K562 (cell line): ENCODE measurements at regions not wholly inside any gene's neighbourhood (a gene's known extent, or its start where the extent isn't known, plus 50 kb on each side); places are given as distances from the start of the nearest gene placed in this dataset.
"Not testable (repeated sequence)": the region's sequence is repeated elsewhere in the genome, so short reads cannot be mapped to it uniquely, and the experiment has no call there.

ENCODE experiments used
- ATAC-seq: fragments of 200-7000 bp; cut with Tn5 transposase; 3 replicates; pipeline ENCODE4 v1.9.1; 2020; ENCODE audit warnings: moderate library complexity
- BruUV-seq: library from RNA; stranded (reverse); fragments of 400-500 nt; replicated peaks from 2 replicates; lab custom pipeline; 2021; lab: Mats Ljungman, UMichigan
- CTCF ChIA-PET: fragments of 300-600 bp; formaldehyde crosslinking; extraction: SDS; loops from one replicate; lab custom pipeline; 2021; ENCODE audit warnings: low intra/inter-chr PET ratio; lab: Yijun Ruan, JAX
- POLR2A ChIA-PET: fragments of 300-600, 350-650 bp; sonication (Branson Sonifier 250); formaldehyde crosslinking; extraction: SDS; loops from one replicate; lab custom pipeline; 2021; ENCODE audit warnings: antibody characterized with exemption, inconsistent platforms; lab: Yijun Ruan, JAX
- DNase-seq, 4 experiments: peaks; one replicate each; pipeline versions ENCODE4 v3.0.0 to v3.0.0-alpha.2; 2011 to 2018; ENCODE audit warnings: low spot score in 3 of 4, mixed read lengths in 3 of 4; ENCODE audit errors: extremely low read depth in 1 of 4
- FAIRE-seq: peaks from 2 replicates; lab custom pipeline; 2011; peaks lifted over from hg19 to GRCh38; lab: Jason Lieb, UNC
- H2AFZ ChIP-seq: 2 replicates; pipeline ENCODE4 v1.6.0; 2011; ENCODE audit warnings: low read depth, low read length, control low read depth, inconsistent platforms
- H3K27ac ChIP-seq: fragments of 200-600 bp; 3 replicates; pipeline ENCODE4 v1.8.0; 2011; ENCODE audit warnings: low read depth, mild to moderate bottlenecking, control low read depth, inconsistent platforms, low read length, moderate library complexity, mixed read lengths; ENCODE audit errors: extremely low read depth
- H3K27me3 ChIP-seq, 2 experiments: fragments of 300-600 bp in 1 of 2; 2 replicates in 1 of 2; 3 replicates in 1 of 2; pipeline versions ENCODE4 v1.6.0 to v1.8.0; 2011; ENCODE audit warnings: inconsistent platforms in 2 of 2, low read length in 2 of 2, mild to moderate bottlenecking in 1 of 2, mixed read lengths in 1 of 2, moderate library complexity in 1 of 2; ENCODE audit not compliant: control insufficient read depth in 2 of 2, insufficient read depth in 2 of 2
- H3K36me3 ChIP-seq: fragments of 300-600 bp; 3 replicates; pipeline ENCODE4 v1.8.0; 2011; ENCODE audit warnings: mild to moderate bottlenecking, low read length, inconsistent platforms; ENCODE audit not compliant: control insufficient read depth, insufficient read depth
- H3K4me1 ChIP-seq, 2 experiments: fragments of 200-600 bp in 1 of 2; replicated peaks in 1 of 2; 2 replicates in 1 of 2; 3 replicates in 1 of 2; pipeline versions ENCODE4 v1.5.1 to v1.8.0; 2011; ENCODE audit warnings: inconsistent platforms in 2 of 2, low read length in 2 of 2, mild to moderate bottlenecking in 1 of 2, mixed read lengths in 1 of 2, moderate library complexity in 1 of 2; ENCODE audit not compliant: control insufficient read depth in 2 of 2, insufficient read depth in 2 of 2
- H3K4me2 ChIP-seq: 2 replicates; pipeline ENCODE4 v1.6.1; 2011; ENCODE audit warnings: low read length, control low read depth, inconsistent platforms, mixed read lengths; ENCODE audit not compliant: insufficient read depth
- H3K4me3 ChIP-seq: fragments of 200-600 bp; sonication (generic), shearing (Covaris generic); 2 replicates; pipeline ENCODE4 v1.5.1; 2016; ENCODE audit warnings: control low read depth, inconsistent platforms
- H3K79me2 ChIP-seq: fragments of 200-600 bp; 3 replicates; pipeline ENCODE4 v1.8.0; 2011; ENCODE audit warnings: low read length, inconsistent platforms; ENCODE audit not compliant: control insufficient read depth, insufficient read depth
- H3K9ac ChIP-seq, 2 experiments: 2 replicates each; pipeline versions ENCODE4 v1.6.0 to v1.6.1; 2011; ENCODE audit warnings: low read depth in 2 of 2, low read length in 2 of 2, control low read depth in 1 of 2, inconsistent platforms in 1 of 2, mild to moderate bottlenecking in 1 of 2, mixed read lengths in 1 of 2; ENCODE audit not compliant: insufficient read depth in 1 of 2
- H3K9me1 ChIP-seq: one replicate; pipeline ENCODE4 v1.6.0; 2011; ENCODE audit warnings: inconsistent platforms, mild to moderate bottlenecking, low read length, moderate library complexity; ENCODE audit not compliant: control insufficient read depth, insufficient read depth
- H3K9me3 ChIP-seq: replicated peaks from 2 replicates; pipeline ENCODE4 v1.5.1; 2011; ENCODE audit warnings: low read depth, low read length, inconsistent platforms; ENCODE audit not compliant: control insufficient read depth, insufficient read depth
- H4K20me1 ChIP-seq: replicated peaks from 2 replicates; pipeline ENCODE4 v1.6.1; 2011; ENCODE audit warnings: low read length, inconsistent platforms, mixed read lengths; ENCODE audit not compliant: control insufficient read depth, insufficient read depth
- DACH1 ChIP-seq: fragments of 450-650 bp; IDR thresholded peaks from 2 replicates; pipeline ENCODE4 v1.6.1; 2018; ENCODE audit not compliant: partially characterized antibody
- E2F4 ChIP-seq: sonication (generic); formaldehyde crosslinking; IDR thresholded peaks from 2 replicates; pipeline ENCODE4 v1.8.0; 2022; ENCODE audit warnings: mild to moderate bottlenecking, low read depth, missing genetic modification reagents
- ETV5 ChIP-seq: sonication (generic); formaldehyde crosslinking; IDR thresholded peaks from 2 replicates; pipeline ENCODE4 v1.4.0; 2020; ENCODE audit warnings: low read depth, mild to moderate bottlenecking, missing genetic modification reagents
- GATAD2B ChIP-seq: fragments of 450-650 bp; IDR thresholded peaks from 2 replicates; pipeline ENCODE4 v1.6.1; 2017; ENCODE audit warnings: mild to moderate bottlenecking, borderline replicate concordance
- HDAC3 ChIP-seq: fragments of 450-650 bp; IDR thresholded peaks from 2 replicates; pipeline ENCODE4 v1.6.1; 2018; ENCODE audit warnings: borderline replicate concordance, mild to moderate bottlenecking, moderate library complexity; ENCODE audit not compliant: partially characterized antibody
- HOMEZ ChIP-seq: fragments of 250-450 bp; sonication (Bioruptor Pico); IDR thresholded peaks from 2 replicates; pipeline ENCODE4 v1.4.0; 2020; ENCODE audit warnings: mild to moderate bottlenecking, moderate library complexity
- MAX ChIP-seq: sonication (generic); formaldehyde crosslinking; IDR thresholded peaks from 2 replicates; pipeline ENCODE4 v1.9.0; 2022; ENCODE audit warnings: mild to moderate bottlenecking, missing genetic modification reagents
- MTA1 ChIP-seq: fragments of 450-650 bp; IDR thresholded peaks from 2 replicates; pipeline ENCODE4 v1.6.1; 2017; ENCODE audit warnings: borderline replicate concordance
- ZBTB2 ChIP-seq: fragments of 450-650 bp; IDR thresholded peaks from 2 replicates; pipeline ENCODE4 v1.6.1; 2016; ENCODE audit warnings: antibody characterized with exemption
- ZFP91 ChIP-seq: sonication (generic); formaldehyde crosslinking; IDR thresholded peaks from 2 replicates; pipeline ENCODE4 v1.8.0; 2022; ENCODE audit warnings: mild to moderate bottlenecking, missing genetic modification reagents
- WGBS: fragments of 100-300 bp; shearing (Covaris generic); methylation state at CpG from one replicate; pipeline ENCODE4 v1.1.6; 2016; ENCODE audit warnings: low coverage, mixed read lengths; ENCODE audit not compliant: insufficient coverage; ENCODE audit errors: missing lambda C conversion rate; 5-methylcytosine and 5-hydroxymethylcytosine counted together
- in situ Hi-C: fragments of 300-500 bp; cut with MboI; formaldehyde crosslinking; loops from 4 replicates; pipeline ENCODE4 v1.15.0; 2018; ENCODE audit warnings: inconsistent platforms, mixed read lengths
- intact Hi-C: fragments of 100-400 bp; cut with micrococcal nuclease; formaldehyde crosslinking; loops from 2 replicates; pipeline ENCODE4 v1.14.2; 2022

GRCh38 chr14:97068293-97068692 is 271.1 kb downstream of the VRK1 start:
- H3K9me1 ChIP-seq, H3K4me3 ChIP-seq, ATAC-seq, H3K79me2 ChIP-seq, in situ Hi-C loops, H3K9ac ChIP-seq, H2AFZ ChIP-seq, DNase-seq, POLR2A ChIA-PET, H3K27ac ChIP-seq, CTCF ChIA-PET, H4K20me1 ChIP-seq, FAIRE-seq, intact Hi-C loops, H3K4me1 ChIP-seq, H3K9me3 ChIP-seq, BruUV-seq, H3K36me3 ChIP-seq, H3K4me2 ChIP-seq: not testable (repeated sequence)
- 60% methylated on average over 1 of the region's 1 CpG for WGBS
- TF ChIP-seq GATAD2B (peak; percentile 81; the same call in 1 of the 2 replicates), ZBTB2 (peak; percentile 88), DACH1 (peak; percentile 99), MTA1 (0 out of 2 replicates have a peak, but pooled peaks have one; percentile 31)
- peaks cover under 1 to 21% of the 10 kb centered on the region in 2 experiments; a peak in 2 of 5 replicates for H3K27me3 ChIP-seq

GRCh38 chr14:97070259-97070658 is 273.1 kb downstream of the VRK1 start:
- no peaks in the 10 kb centered on the region for H4K20me1 ChIP-seq
- no peaks in the 10 kb centered on the region for H3K9me1 ChIP-seq
- H3K4me1 ChIP-seq, result peaks cover 0 to 9% of the 10 kb centered on the region in 2 experiments; a peak in 2 of 5 replicates
- WGBS, result 3% methylated on average over 6 of the region's 6 CpGs
- no peak for ATAC-seq
- no peaks in the 10 kb centered on the region for H3K79me2 ChIP-seq
- no peak for FAIRE-seq
- in situ Hi-C loops (no loop called here), intact Hi-C loops (no loop called here)
- H3K27ac ChIP-seq, result no peak overlapping the region
- H3K27me3 ChIP-seq, result peaks cover 0 to 10% of the 10 kb centered on the region in 2 experiments; a peak in 2 of 5 replicates
- no peak for DNase-seq
- no peak overlapping the region for H3K4me3 ChIP-seq
- ChIA-PET POLR2A (no interaction called here), CTCF (no interaction called here)
- no peak overlapping the region for H2AFZ ChIP-seq
- no peaks in the 10 kb centered on the region for H3K9me3 ChIP-seq
- H3K4me2 ChIP-seq, result no peak overlapping the region
- H3K36me3 ChIP-seq, result no peaks in the 10 kb centered on the region
- no TSS peak for BruUV-seq
- H3K9ac ChIP-seq, result no peak overlapping the region
- TF ChIP-seq E2F4 (CRISPR knock-in tag) (no peak), HDAC3 (no peak), ETV5 (CRISPR knock-in tag) (no peak), HOMEZ (no peak), ZFP91 (CRISPR knock-in tag) (no peak), MAX (no peak)
